Left lung (tissue), 4 donors: ENCODE measurements at regions not wholly inside any gene's neighbourhood (a gene's known extent, or its start where the extent isn't known, plus 50 kb on each side); places are given as distances from the start of the nearest gene placed in this dataset.

Experiments used
- ATAC-seq: fragments of 200-7000 bp; cut with Tn5 transposase; one replicate; pipeline ENCODE4 v1.9.1; 2020; ENCODE audit warnings: moderate library complexity
- DNase-seq, 4 donors: peaks; one replicate each; pipeline ENCODE4 v3.0.0-alpha.2; 2013 to 2020
- H3K27ac ChIP-seq, 2 donors: fragments of 200-600 bp; sonication (generic) in 1 of 2; one replicate each; pipeline versions ENCODE4 v1.5.0 to v1.8.0; 2020 to 2021
- H3K27me3 ChIP-seq, 2 donors: fragments of 200-600 bp; sonication (generic) in 1 of 2; one replicate each; pipeline versions ENCODE4 v1.5.0 to v1.8.0; 2020 to 2021
- H3K36me3 ChIP-seq, 2 donors: fragments of 200-600 bp; sonication (generic) in 1 of 2; one replicate each; pipeline versions ENCODE4 v1.5.0 to v1.8.0; 2020 to 2021
- H3K4me1 ChIP-seq, 2 donors: fragments of 200-600 bp; one replicate each; pipeline ENCODE4 v1.8.0; 2021
- H3K4me3 ChIP-seq, 2 donors: fragments of 200-600 bp; sonication (generic) in 1 of 2; one replicate each; pipeline versions ENCODE4 v1.5.0 to v1.8.0; 2020 to 2021; ENCODE audit warnings: mild to moderate bottlenecking in 1 of 2
- H3K9me3 ChIP-seq, 2 donors: fragments of 200-600 bp; sonication (generic) in 1 of 2; one replicate each; pipeline versions ENCODE4 v1.5.0 to v1.8.0; 2020 to 2021
- CTCF ChIP-seq, 2 donors: fragments of 200-600 bp; sonication (generic) in 1 of 2; IDR thresholded peaks; one replicate each; pipeline versions ENCODE4 v1.5.0 to v1.8.0; 2021; ENCODE audit warnings: antibody characterized with exemption in 2 of 2
- intact Hi-C, 2 donors: fragments of 100-400 bp; cut with DNase I; formaldehyde crosslinking; loops; one replicate each; pipeline versions ENCODE4 v1.11.2 to v1.14.2; 2022
- donor health status: DM: no; HTN: yes; CAD: no.
- donor health status: DM: no; HTN: no; CAD: no.

GRCh38 chr14:71214241-71214640 is 307.0 kb downstream of the PCNX1 start:
- Histone ChIP-seq H3K36me3 (no peaks in the 10 kb centered on the region), H3K27ac (no peak overlapping the region), H3K4me1 (no peaks in the 10 kb centered on the region), H3K27me3 (no peaks in the 10 kb centered on the region), H3K9me3 (no peaks in the 10 kb centered on the region), H3K4me3 (no peak overlapping the region)
- ATAC-seq: peak; percentile 64
- intact Hi-C loops: no loop called here
- DNase-seq: no peak
- no peak for TF ChIP-seq CTCF (IDR thresholded peaks at IDR 0.05)

GRCh38 chr14:71220462-71220861 is 313.2 kb downstream of the PCNX1 start:
- no peak for TF ChIP-seq CTCF (IDR thresholded peaks at IDR 0.05)
- ATAC-seq: no peak
- intact Hi-C loops: no loop called here

GRCh38 chr14:71221119-71221518 is 313.9 kb downstream of the PCNX1 start:
- no peaks in the 10 kb centered on the region for H3K9me3 ChIP-seq
- H3K27me3 ChIP-seq: no peaks in the 10 kb centered on the region
- TF ChIP-seq CTCF (IDR thresholded peaks at IDR 0.05): no peak
- no peaks in the 10 kb centered on the region for H3K4me1 ChIP-seq
- H3K36me3 ChIP-seq: no peaks in the 10 kb centered on the region
- DNase-seq (no peak), ATAC-seq (no peak)
- H3K27ac ChIP-seq: no peak overlapping the region
- no peak overlapping the region for H3K4me3 ChIP-seq
- intact Hi-C loops: no loop called here

More at GRCh38 chr14:71220462-71220861, 313.2 kb downstream of the PCNX1 start:
- DNase-seq: no peak
- Histone ChIP-seq H3K27me3 (no peaks in the 10 kb centered on the region), H3K4me1 (no peaks in the 10 kb centered on the region), H3K4me3 (no peak overlapping the region), H3K36me3 (no peaks in the 10 kb centered on the region), H3K27ac (no peak overlapping the region), H3K9me3 (no peaks in the 10 kb centered on the region)

GRCh38 chr14:71225113-71225512 is 317.9 kb downstream of the PCNX1 start:
- TF ChIP-seq CTCF (IDR thresholded peaks at IDR 0.05): no peak
- Histone ChIP-seq H3K27ac (no peak overlapping the region), H3K4me1 (no peaks in the 10 kb centered on the region), H3K36me3 (no peaks in the 10 kb centered on the region), H3K4me3 (no peak overlapping the region), H3K27me3 (no peaks in the 10 kb centered on the region), H3K9me3 (no peaks in the 10 kb centered on the region)
- ATAC-seq (no peak), DNase-seq (no peak)
- intact Hi-C loops: no loop called here

- Histone ChIP-seq H3K4me3 (no peak overlapping the region), H3K27me3 (no peaks in the 10 kb centered on the region), H3K36me3 (no peaks in the 10 kb centered on the region), H3K9me3 (no peaks in the 10 kb centered on the region), H3K27ac (no peak overlapping the region), H3K4me1 (no peaks in the 10 kb centered on the region)
- TF ChIP-seq CTCF (IDR thresholded peaks at IDR 0.05): no peak
- intact Hi-C loops: no loop called here
- ATAC-seq (no peak), DNase-seq (no peak)
Observed at GRCh38 chr14:71228711-71229110, 321.5 kb downstream of the PCNX1 start.
